Endothelial cell (in vitro differentiated cells): ENCODE measurements at regions not wholly inside any gene's neighbourhood (a gene's known extent, or its start where the extent isn't known, plus 50 kb on each side); places are given as distances from the start of the nearest gene placed in this dataset.

ENCODE experiments used
- DNase-seq: peaks from one replicate; pipeline ENCODE4 v3.0.0; 2021; ENCODE audit warnings: low spot score
- H3K27ac Mint-ChIP-seq: one replicate; pipeline ENCODE4 v1.8.0; 2021; ENCODE audit warnings: mixed read lengths, inconsistent platforms; ENCODE audit not compliant: unreplicated experiment
- H3K27me3 Mint-ChIP-seq: one replicate; pipeline ENCODE4 v1.8.0; 2021; ENCODE audit warnings: mild to moderate bottlenecking, moderate library complexity, mixed read lengths, inconsistent platforms; ENCODE audit not compliant: unreplicated experiment
- H3K36me3 Mint-ChIP-seq: one replicate; pipeline ENCODE4 v1.8.0; 2021; ENCODE audit warnings: mild to moderate bottlenecking, low read depth, mixed read lengths, inconsistent platforms; ENCODE audit not compliant: unreplicated experiment
- H3K4me1 Mint-ChIP-seq: one replicate; pipeline ENCODE4 v1.8.0; 2021; ENCODE audit warnings: mild to moderate bottlenecking, mixed read lengths, inconsistent platforms; ENCODE audit not compliant: unreplicated experiment
- H3K4me3 Mint-ChIP-seq: one replicate; pipeline ENCODE4 v1.8.0; 2021; ENCODE audit warnings: mild to moderate bottlenecking, mixed read lengths, inconsistent platforms; ENCODE audit not compliant: unreplicated experiment
- H3K9me3 Mint-ChIP-seq: one replicate; pipeline ENCODE4 v1.8.0; 2021; ENCODE audit warnings: mixed read lengths, inconsistent platforms; ENCODE audit not compliant: unreplicated experiment
- CTCF ChIP-seq: fragments of 200-600 bp; sonication (generic); IDR thresholded peaks from one replicate; pipeline ENCODE4 v1.5.0; 2021; ENCODE audit warnings: antibody characterized with exemption; ENCODE audit not compliant: unreplicated experiment

GRCh38 chr10:44295644-44296241, 89.2 kb downstream of the CXCL12 start:
- H3K4me3 Mint-ChIP-seq: no peak overlapping the region
- H3K4me1 Mint-ChIP-seq: no peaks in the 10 kb centered on the region
- no peaks in the 10 kb centered on the region for H3K9me3 Mint-ChIP-seq
- no peak for TF ChIP-seq CTCF
- no peak for DNase-seq
- no peaks in the 10 kb centered on the region for H3K36me3 Mint-ChIP-seq
- no peak overlapping the region for H3K27ac Mint-ChIP-seq
- no peaks in the 10 kb centered on the region for H3K27me3 Mint-ChIP-seq

GRCh38 chr10:44294726-44295412, 90.0 kb downstream of the CXCL12 start:
- no peaks in the 10 kb centered on the region for H3K27me3 Mint-ChIP-seq
- H3K4me1 Mint-ChIP-seq: no peaks in the 10 kb centered on the region
- no peak overlapping the region for H3K4me3 Mint-ChIP-seq
- no peak overlapping the region for H3K27ac Mint-ChIP-seq
- no peak for TF ChIP-seq CTCF
- no peaks in the 10 kb centered on the region for H3K36me3 Mint-ChIP-seq
- DNase-seq: no peak
- no peaks in the 10 kb centered on the region for H3K9me3 Mint-ChIP-seq

GRCh38 chr10:44293842-44294241, 91.1 kb downstream of the CXCL12 start:
- TF ChIP-seq CTCF: no peak
- Mint-ChIP-seq H3K9me3 (no peaks in the 10 kb centered on the region), H3K4me3 (no peak overlapping the region), H3K27me3 (no peaks in the 10 kb centered on the region), H3K36me3 (no peaks in the 10 kb centered on the region), H3K4me1 (no peaks in the 10 kb centered on the region), H3K27ac (no peak overlapping the region)
- no peak for DNase-seq

GRCh38 chr10:44293306-44293778, 91.6 kb downstream of the CXCL12 start:
- H3K36me3 Mint-ChIP-seq: no peaks in the 10 kb centered on the region
- H3K27ac Mint-ChIP-seq: no peak overlapping the region

More at GRCh38 chr10:44293306-44293778, 91.6 kb downstream of the CXCL12 start:
- no peak overlapping the region for H3K4me3 Mint-ChIP-seq
- H3K4me1 Mint-ChIP-seq: no peaks in the 10 kb centered on the region
- H3K27me3 Mint-ChIP-seq: no peaks in the 10 kb centered on the region
- DNase-seq: no peak
- H3K9me3 Mint-ChIP-seq: no peaks in the 10 kb centered on the region
- no peak for TF ChIP-seq CTCF
